WI38 (cell line): ENCODE measurements at regions not wholly inside any gene's neighbourhood (a gene's known extent, or its start where the extent isn't known, plus 50 kb on each side); places are given as distances from the start of the nearest gene placed in this dataset.

ENCODE experiments used
- H3K4me3 ChIP-seq: 2 replicates; pipeline ENCODE4 v1.5.1; 2011; ENCODE audit warnings: low read depth, mild to moderate bottlenecking, control low read depth, low read length
- CTCF ChIP-seq: IDR thresholded peaks from 2 replicates; pipeline ENCODE4 v1.5.1; 2012; ENCODE audit warnings: low read depth, mild to moderate bottlenecking, control low read depth, low read length

DNA sequence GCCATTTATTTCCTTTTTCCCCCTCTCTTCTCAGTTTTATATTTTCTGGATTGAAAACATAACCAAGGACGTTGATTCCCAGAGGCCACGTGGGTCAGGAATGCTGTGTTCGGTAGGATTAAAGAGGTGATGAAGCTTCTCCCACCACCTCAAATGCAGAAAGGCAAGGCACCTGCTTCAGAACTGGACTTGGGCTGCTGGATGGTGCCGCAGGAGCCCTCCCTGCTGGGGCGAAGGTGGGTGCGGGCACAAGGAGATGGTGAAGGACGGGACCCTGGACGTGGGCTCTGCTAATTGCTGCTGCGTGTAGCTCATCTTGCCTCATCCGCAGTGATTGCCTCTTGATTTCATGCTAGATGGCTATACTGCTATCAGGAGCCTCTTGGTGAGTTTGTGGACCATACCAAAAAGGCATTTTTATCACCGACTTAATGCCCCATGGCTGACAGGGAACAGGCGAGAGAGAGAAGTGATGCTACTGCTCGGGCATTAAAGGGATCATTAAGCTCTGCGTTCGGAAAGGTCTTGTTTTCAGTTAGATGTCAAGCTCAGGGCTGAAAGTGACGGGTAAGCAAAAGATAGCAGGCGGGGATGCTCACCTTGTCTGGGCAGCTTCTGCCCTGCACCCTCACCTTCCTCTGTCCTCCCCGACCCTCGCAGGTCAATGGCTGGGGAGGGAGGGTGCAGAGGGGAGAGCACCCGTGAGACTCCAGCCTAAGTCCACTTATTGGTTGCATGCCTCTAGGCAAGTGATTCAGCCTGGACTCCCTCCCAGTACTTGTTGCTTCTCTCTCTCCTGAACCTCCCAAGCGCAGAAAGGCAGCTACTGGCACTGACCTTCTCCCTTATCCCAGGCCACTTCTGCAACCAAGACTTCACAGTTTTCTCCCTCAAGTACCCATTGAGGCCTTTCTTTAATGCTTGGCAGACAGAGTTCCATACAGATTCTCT, 71.6 kb upstream of the FSTL4 start:
- no peak for TF ChIP-seq CTCF
- H3K4me3 ChIP-seq = no peak overlapping the region

GRCh38 chr5:133682451-133682850, 70.1 kb upstream of the FSTL4 start:
- TF ChIP-seq CTCF = no peak
- no peak overlapping the region for H3K4me3 ChIP-seq

DNA sequence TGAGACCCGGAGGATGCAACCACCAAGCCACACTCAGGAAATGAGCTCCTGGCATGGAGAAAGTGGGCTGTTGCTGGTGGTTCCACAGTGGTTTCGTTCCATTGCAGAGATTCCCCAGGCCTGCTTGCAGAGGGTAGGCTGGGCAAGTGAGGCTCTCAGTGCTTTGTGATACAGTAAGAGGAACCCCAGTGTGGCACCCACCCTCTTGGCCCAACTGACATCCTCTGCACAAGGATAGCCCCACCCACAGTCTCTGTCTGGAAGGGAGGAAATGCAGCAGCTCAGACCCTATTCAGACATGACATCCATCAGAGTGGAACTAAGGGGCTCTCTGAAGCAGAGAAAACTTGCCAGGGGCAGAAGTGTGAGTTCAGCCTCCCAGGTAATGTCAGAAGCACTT, 69.6 kb upstream of the FSTL4 start:
- H3K4me3 ChIP-seq = no peak overlapping the region
- no peak for TF ChIP-seq CTCF

DNA sequence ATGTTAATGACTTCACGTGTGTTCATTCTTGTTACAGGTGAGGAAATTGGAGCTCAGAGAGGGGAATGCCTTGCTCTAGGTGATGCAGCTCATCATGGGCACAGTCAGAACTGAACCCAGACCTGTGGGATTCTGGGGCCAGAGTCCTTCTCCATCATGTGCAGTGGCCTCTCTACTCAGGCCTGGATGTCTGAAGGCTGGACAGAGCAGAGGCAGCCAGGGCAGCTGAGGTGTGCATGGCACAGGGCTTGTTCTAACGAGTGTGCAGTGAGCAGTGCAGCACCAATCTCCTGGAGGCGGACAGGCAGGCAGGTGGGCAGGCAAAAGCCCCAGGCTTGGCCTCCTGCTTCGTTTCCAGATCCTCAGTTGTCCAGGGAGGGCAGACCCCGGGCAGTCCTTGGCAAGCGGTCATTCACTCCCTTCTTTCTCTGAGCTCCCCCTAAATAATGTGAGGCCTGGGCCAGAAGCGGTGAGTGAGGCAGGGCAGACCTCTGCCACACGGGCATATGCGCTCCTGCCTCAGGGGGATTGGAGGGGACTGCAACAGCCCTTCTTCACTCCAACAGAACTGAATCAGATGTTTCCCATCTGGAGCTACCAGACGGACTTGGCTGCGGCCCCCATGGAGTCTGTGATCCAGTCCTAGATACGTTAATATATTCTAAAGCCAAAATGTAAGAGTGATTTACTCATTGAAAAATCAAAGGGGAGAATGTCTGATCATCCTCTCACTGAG, 68.7 kb upstream of the FSTL4 start:
- H3K4me3 ChIP-seq = no peak overlapping the region
- no peak for TF ChIP-seq CTCF

DNA sequence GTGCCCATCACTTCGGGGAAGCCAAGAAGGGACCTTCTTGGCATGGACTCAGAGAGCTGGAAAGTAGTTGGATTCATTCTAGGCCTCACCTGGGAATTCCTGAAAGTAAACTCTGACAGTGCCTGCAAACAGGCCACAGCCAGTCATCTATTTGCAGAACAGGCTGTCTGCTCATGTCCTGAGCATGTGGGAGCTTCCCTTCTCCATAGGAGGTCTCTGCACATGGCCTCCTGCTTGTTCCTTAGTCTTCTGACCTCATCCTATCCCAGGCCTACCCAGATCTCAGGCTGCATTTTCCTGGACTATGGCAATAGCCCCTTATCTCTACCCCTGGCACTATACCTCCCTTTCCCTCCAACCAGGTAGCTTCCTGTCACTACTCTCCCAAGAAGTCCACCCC, 67.2 kb upstream of the FSTL4 start:
- TF ChIP-seq CTCF = no peak
- no peak overlapping the region for H3K4me3 ChIP-seq

DNA sequence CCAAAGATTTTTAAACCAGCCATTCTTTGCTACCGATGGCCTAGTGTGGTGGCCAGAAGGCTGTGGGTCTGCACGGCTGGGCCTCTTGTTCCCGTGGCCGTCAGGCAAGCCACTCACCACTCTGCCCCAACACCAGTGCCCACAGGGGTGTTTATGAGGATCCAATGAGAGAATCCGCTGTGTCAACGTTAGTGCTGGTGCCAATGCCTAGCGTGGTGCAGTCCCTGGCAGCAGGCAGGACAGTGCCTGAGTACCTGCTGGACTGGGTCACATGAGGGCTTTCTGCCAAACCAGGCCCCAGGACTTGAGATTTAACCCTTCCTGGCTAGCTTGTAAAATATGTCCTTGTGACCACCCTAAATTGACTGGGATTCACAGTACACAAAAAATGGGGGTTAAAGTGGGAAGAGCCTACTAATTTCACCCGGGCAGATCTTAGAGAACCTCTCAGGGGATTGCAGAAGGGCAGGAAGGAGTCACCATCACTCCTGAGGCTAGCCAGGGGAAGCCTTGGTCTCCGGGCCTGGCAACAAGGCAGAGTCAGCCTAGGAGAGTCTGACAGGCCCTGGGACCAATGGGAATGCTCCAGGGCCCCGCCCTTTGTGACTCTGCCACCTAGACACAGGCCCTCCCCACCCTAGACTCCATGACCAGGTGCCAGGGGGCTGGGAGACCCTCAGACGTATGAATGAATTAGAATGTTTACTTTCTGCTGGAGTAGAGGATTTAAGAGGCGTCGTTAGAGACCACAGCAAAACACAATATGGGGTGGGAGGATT, 63.2 kb upstream of the FSTL4 start:
- no peak for TF ChIP-seq CTCF
- no peak overlapping the region for H3K4me3 ChIP-seq

DNA sequence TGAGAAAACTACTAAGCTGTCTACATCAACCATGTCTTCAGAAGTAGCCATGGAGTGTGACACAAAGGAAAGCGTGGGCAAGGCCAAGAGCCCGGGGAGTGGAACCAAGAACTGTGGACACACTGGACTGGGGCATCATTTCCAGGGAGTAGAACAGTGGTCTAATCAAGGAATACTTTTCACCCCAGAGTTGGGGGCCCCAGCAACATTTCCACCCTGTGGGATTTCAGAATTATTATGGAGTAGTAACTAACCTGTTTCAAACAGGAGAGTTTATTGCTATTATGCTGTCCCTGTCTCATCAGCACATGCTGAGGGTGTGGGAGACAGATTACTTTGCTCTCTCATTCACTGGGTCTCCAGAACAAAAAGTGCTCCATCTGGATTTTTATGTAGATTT, 58.0 kb upstream of the FSTL4 start:
- no peak overlapping the region for H3K4me3 ChIP-seq
- TF ChIP-seq CTCF = no peak
